Prostate gland (tissue), 2 donors: ENCODE measurements at regions not wholly inside any gene's neighbourhood (a gene's known extent, or its start where the extent isn't known, plus 50 kb on each side); places are given as distances from the start of the nearest gene placed in this dataset.
"Not testable (repeated sequence)": the region's sequence is repeated elsewhere in the genome, so short reads cannot be mapped to it uniquely, and the experiment has no call there.

ENCODE experiments used
- POLR2A ChIP-seq: fragments of 450-650 bp; IDR thresholded peaks from one replicate; pipeline ENCODE4 v1.6.1; 2016; ENCODE audit warnings: antibody characterized with exemption, mild to moderate bottlenecking
- TF ChIP-seq, protein P1 (sequence below), 4 experiments: fragments of 200-600 bp in 2 of 4; fragments of 450-650 bp in 2 of 4; sonication (generic) in 2 of 4; IDR thresholded peaks; 1 replicate in 3 of 4; 2 replicates in 1 of 4; pipeline ENCODE4 v1.5.1; 2016 to 2019; ENCODE audit warnings: antibody characterized with exemption in 4 of 4, mild to moderate bottlenecking in 2 of 4, moderate library complexity in 2 of 4

DNA sequence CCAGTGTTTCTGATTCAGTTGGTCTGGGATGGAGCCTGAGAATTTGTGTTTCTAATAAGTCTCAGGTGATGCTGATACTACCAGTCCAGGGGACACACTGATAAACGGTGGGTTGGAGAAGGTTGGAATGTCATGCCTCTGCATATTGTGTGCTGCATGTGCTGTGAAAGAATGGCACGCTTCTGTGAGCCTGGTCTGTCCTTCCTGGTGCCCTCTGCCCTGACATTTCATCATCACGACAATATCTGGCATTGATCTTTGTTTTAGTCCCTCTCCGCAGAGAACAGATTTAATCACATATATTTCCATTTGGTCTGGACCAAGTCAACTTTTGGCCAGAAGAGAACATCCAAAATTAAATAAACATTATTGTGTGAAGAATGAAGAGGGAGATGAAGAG lies 207.0 kb downstream of the BCL2L11 start:
- TF ChIP-seq POLR2A: not testable (repeated sequence)
- TF ChIP-seq, protein P1, sequence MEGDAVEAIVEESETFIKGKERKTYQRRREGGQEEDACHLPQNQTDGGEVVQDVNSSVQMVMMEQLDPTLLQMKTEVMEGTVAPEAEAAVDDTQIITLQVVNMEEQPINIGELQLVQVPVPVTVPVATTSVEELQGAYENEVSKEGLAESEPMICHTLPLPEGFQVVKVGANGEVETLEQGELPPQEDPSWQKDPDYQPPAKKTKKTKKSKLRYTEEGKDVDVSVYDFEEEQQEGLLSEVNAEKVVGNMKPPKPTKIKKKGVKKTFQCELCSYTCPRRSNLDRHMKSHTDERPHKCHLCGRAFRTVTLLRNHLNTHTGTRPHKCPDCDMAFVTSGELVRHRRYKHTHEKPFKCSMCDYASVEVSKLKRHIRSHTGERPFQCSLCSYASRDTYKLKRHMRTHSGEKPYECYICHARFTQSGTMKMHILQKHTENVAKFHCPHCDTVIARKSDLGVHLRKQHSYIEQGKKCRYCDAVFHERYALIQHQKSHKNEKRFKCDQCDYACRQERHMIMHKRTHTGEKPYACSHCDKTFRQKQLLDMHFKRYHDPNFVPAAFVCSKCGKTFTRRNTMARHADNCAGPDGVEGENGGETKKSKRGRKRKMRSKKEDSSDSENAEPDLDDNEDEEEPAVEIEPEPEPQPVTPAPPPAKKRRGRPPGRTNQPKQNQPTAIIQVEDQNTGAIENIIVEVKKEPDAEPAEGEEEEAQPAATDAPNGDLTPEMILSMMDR (IDR thresholded peaks at IDR 0.05): not testable (repeated sequence)
